GM18498 (cell line): ENCODE measurements at regions not wholly inside any gene's neighbourhood (a gene's known extent, or its start where the extent isn't known, plus 50 kb on each side); places are given as distances from the start of the nearest gene placed in this dataset.
"Not testable (repeated sequence)": the region's sequence is repeated elsewhere in the genome, so short reads cannot be mapped to it uniquely, and the experiment has no call there.

Experiments used
- ATAC-seq: cut with Tn5 transposase; IDR thresholded peaks from one replicate; pipeline ENCODE4 v1.9.1; 2021; ENCODE audit warnings: mild to moderate bottlenecking, moderate library complexity; ENCODE audit not compliant: unreplicated experiment

DNA sequence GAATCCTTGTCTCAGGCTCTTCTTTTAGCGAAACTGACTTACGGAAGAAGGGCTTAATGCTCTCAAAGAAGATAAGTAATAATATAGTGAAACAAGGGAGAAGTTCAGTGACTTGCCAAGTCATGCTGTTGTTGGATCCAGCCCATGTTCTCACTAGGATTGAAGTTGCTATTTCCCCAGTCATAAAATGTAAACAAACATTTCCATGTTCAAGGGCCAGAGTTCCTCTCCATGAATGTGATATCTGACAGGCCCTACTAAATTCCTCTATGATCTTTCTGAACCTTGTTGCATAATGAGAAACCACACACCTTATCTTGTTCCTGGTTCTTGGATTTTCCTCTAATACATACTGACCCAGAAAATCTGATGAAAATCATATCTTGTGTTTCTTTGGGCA lies 876.5 kb upstream of the B3GALT2 start:
- ATAC-seq: no peak

DNA sequence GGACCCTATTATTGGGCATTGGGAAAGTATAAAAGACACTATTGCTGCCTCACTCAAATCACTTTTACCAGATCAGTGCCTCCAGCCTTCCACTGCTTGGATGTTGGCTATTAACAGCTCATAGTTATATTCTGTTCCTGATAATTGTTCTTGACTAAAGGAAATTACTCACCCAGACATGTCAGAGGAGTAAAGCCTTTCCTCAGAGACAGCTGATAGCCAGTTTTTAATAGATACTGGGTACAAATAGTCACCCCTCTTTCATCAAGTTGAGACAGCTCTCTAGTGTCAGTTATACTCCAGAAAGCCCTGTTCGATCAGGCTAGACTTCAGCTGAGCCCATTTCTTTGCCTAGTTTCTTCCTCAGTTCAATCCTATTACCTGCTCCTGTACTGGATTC lies 876.1 kb upstream of the B3GALT2 start:
- ATAC-seq: no peak

DNA sequence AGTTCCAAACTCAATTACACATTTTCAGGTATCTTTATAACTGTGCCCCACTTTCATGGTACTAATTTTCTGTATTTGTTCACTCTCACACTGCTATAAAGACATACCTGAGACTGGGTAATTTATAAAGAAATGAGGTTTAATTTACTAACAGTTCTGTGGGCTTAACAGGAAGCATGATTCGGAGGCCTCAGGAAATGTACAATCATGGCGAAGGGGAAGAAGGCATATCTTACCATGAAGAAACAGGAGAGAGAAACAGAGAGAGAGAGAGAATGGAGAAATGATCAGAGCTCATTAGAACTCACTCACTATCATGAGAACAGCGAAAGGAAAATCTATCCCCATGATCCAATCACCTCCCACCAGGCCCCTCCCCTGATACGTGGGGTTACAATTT lies 874.1 kb upstream of the B3GALT2 start:
- no peak for ATAC-seq

DNA sequence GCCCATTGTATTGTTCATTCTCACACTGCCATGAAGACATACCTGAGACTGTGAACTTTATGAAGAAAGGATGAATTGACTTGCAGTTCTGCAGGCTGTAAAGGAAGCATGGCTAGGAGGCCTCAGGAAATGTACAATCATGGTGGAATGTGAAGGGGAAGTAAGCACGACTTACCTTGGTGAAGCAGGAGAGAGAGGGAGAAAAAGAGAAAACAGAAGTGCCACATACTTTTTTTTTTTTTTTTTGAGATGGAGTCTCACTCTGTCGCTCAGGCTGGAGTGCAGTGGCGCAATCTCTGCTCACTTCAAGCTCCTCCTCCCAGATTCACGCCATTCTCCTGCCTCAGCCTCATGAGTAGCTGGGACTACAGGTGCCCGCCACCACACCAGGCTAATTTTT lies 871.9 kb upstream of the B3GALT2 start:
- ATAC-seq: not testable (repeated sequence)

DNA sequence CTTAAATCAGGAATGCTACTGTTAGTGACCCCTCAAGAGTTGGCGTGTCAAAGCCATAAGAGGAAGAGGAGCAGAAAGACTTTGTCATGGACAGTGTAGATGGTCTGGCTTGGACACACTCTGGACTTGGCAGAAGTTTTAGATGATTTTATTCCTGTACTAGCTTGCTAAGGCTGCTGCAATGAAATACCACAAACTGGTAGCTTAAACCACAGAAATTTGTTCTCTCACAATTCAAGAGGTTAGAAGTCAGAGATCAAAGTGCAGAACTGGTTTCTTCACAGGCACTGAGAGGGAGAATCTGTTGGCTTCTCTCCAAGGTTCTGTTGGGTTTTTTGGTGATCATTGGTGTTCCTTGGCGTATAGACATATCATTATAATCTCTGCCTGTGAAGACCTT lies 869.8 kb upstream of the B3GALT2 start:
- no peak for ATAC-seq

DNA sequence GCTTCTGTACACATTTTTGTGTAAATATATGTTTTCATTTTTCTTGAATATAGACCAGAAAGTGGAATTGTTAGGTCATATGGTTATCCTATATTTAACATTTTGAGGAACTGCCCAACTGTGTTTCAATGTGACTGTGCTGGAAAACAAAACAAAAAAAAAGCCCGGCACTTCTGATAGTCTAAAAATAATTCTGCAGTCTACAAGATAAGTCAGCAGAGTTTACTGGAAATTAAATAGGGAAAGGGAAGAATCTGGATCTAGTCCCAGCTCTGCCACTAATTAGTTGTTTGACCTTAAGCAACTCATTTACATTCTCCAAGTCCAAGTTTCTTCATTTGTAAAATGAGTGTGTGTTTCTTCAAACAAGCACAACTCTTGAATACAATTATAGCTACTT lies 869.1 kb upstream of the B3GALT2 start:
- ATAC-seq: no peak

DNA sequence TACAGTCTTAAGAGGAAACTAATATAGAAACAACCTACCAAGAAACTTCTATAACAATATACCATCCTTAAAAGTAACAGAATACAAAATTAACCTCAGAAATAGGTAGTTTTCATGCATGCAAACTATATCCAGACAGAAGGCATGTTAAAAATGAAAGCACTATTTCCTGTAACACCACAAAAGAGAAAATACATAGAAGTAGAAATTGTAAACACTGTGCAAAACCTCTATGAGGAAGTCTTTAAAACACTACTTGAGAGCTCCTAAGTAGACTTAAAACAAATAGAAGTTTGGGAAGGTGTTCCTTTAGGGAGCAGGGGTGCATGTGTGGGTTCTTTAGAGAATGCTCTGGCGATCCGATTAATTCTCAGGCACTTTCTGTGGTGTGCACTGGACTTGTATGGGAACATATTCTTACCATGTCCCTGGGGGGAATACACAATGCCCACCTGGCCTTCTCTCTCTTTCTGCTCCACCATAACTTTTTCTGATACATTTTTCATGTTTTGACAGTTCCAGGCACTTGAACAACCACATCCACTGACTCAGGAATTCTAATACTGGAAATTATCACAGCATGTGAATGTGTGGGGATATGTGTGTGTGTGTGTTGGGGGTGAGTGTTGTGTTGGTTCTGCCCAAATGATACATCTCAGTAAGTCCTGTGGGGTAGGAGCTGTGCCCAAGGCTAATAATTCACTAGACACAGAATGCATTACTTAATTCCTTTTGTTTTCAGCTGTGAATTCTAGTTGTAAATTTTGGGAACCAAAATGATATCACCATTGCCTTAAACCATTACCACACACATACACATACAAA lies 866.3 kb upstream of the B3GALT2 start:
- ATAC-seq: peak; percentile 58

DNA sequence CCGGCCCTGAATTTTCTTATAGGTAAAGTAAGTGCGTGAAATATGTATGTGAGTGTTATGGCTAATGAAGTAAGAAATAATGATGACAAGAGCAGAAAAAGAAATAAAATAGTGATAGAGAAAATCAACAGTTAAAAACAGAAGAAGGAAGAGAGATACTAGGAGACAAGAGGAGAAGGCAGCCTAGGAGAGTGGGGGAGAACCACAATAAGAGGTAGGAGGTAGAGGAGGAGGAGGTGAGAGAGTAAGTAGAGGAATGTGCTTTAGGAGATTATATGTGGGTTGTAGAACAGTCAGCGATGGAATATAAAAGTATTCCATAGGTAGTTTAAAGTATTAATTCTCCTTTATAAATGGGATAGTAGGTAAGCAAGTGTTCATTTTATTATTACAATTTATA lies 861.5 kb upstream of the B3GALT2 start:
- ATAC-seq: no peak

DNA sequence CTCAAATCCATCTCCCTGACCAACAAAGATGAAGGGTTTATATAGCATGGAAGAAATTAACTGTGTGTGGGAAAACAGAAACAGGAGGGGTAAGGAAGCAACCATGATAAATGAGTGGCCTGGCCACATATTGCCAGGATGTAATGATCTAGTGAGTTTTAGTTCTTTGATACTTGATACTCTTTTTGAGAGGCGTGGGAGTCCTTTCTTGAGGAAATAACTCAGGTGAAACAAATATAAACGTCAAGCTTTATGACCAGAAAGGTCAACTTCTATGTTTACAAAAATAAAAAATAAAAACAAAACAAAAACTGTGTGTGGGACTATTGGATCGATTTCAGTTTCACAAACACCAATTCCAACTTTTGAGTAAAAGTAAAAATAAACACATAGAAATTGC lies 860.8 kb upstream of the B3GALT2 start:
- ATAC-seq: no peak

DNA sequence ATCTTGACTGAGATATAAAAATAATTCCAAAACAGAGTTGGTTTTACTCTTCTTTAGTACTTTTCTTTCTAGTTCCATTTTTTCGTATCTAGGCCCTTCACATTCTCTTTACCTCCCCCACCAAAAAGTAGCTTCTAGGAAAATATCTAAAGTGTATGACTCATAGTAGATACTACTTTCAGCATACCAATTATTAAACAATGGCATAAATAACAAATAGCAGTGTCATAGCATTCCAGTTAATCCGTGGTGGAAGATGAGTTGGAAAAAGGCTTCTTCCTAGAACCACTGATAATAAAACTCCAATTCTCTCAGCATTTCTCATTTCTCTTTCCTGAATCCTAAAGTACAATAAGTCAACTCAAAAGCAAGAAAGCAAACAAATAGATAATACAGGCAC lies 859.0 kb upstream of the B3GALT2 start:
- ATAC-seq: no peak

DNA sequence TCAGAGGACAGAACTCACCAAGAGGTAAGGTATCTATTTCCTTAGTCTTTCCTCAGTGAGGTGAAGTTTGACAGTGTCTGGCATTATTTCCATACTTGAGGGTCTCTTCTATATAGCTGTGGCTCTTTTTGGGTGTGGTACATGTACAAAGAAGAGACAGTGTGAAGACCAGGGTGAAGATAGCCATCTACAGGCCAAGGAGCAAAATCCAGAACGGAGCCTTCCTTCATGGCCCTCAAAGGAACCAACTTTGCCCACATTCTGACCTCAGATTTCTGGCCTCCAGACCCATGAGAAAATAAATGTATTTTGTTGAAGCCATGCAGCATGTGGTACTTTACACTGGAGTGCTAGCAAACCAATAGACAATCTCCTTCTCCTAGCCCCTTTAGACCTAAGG lies 858.5 kb upstream of the B3GALT2 start:
- ATAC-seq: no peak

DNA sequence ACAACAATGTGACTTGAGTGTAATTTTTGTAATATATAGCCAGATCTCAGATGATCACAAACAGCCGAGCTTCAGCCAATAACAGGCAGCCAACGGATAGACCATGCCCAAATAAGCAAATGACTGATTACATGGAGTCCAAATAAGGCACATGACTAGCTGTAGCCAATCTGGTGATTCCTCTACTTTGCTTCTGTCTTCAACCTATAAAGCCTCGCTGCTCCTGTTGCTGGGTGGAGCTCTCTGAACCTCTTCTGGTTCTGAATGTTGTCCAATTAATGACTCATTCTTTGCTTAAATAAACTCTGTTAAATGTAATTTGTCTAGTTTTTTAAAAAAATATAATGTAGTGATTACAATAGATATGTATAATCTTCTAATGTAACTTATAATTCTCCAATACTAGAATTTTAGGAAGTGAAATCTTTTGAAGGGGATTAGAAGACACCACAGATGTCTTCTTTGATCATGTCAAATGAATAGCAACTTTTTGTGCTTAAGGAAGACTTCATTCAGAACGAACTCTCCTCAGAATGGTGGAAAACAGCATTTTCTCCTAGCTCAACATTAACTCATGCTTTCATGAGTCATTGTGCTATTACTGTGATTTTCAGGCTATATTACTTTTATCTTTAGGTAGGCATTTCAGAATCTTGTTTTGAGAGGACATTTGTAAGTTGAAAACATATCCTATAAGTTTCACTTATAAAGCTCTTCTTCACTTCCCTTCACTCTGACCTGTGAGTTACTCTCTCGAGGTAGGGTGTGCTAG lies 857.8 kb upstream of the B3GALT2 start:
- no peak for ATAC-seq

DNA sequence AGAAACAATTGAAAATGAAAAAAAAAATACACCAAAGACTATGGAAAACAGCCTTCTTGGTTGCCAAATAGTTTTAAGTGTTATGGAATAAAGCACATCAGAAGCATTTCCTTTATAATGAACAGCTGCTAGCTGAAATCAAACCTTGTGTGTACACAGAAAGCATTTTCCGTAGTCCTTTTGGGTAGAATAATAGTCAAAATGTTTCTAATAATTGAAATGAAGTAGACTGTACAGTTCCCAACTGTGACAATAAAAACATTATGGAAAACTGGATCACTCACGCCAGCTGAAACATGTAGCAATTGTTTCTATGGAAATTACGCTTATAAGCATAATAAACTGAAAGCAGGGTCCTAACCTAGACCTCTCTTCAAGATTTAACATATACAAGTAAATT lies 856.3 kb upstream of the B3GALT2 start:
- ATAC-seq: no peak

DNA sequence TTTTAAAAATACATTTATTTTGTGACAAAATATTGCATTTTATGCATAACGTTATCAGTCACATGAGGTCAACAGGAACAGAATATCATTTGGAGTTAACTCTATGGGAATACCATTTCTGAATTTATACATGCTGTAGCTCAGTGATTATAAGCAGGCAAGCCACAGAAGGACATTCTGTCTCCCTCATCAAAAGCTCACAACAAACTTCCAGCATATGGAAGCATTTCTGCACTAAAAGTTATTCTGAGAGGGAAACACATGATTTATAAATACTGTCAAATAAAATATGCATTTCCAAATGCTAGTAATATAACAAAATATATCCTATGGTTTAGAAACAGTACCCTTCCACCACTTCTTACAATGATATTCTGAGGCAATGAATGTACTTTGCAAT lies 854.1 kb upstream of the B3GALT2 start:
- no peak for ATAC-seq

DNA sequence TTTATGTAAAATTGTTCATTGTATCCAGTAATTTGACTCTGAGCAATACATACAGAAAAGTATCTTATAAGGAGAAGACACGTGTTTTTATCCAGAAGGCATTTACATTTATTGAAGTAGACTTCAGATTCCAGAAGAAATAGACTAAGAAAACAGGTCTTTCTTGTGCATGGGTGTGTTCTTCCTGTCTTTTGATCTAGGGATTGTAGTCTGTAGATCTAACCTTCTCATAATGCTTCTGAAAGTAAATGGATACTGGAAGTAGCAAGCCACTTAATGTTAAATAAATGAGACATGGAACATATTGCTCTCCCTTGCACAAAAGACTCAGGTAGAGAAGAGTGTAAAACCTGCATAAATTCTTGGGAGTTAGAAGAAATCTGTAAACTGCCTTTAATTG lies 853.2 kb upstream of the B3GALT2 start:
- no peak for ATAC-seq

DNA sequence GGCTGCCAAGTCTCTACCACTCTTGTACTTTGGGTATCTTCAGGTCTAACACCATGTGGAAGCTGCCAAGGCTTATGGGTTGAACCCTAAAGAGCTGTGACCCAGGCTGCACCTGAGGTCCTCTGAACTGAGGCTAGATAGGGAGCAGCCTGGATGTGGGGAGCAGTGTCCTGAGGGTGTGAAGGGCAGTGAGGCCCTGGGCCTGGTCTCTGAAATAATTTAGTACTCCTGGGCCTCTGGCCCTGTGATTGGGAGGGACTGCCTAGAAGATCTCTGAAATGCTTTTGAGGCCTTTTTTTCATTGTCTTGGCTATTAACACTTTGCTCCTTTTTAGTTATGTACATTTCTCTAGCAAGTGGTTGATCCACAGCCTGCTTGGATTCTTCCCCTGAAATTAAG lies 847.2 kb upstream of the B3GALT2 start:
- ATAC-seq: no peak

DNA sequence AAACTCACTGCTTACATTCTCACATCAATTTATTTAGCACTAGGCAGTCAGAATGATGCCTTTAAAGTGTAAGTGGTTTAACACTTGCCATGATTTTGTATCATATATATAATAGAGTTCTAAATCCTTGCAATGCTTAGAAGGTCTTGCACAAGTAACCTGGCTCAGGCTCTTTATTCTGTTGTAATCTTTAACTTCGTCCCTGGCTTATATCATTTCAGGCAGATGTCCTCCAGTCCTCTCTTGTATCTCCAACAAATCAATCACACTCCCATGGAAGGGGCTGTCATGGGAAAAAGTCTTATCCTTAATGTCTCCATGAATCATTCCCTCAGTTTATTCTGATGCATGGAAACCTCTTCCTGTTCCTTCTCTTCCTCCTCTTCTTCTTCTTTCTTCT lies 841.6 kb upstream of the B3GALT2 start:
- no peak for ATAC-seq

DNA sequence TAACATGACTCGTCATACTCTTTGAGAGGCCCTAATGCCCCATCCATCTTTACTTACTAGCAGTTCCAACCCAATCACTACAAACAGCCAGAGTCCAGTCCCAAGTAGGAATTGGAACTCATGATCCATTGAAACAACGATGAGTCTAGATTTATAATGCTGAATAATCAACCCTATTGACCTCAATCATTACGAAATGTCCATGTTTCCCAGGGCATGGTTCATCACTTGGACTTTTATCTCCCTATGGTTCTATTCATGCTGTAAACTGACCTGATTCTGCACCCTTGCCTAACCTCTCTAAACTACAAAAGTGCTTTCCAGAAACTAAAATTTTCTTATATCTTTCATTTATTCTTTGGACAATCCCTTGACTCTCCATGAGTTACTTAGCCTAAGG lies 840.0 kb upstream of the B3GALT2 start:
- ATAC-seq: no peak

DNA sequence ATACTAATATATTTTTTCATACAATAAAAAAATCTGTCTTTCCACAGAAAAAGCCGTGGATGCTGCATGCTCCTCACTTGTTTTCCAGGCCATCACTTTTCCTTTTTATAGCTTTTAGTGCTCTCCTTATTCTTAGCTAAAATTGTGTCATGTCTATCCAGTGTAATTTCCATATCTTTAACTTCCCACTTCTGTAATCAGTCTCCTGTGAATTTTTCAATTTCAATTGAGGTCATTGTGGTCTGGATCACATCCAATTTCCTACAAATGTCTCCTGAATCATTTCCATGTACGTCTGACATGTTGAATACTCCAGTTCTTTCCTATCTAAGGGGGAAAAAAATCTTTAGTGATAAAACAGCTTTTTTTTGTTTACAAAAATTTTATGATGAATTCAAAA lies 838.2 kb upstream of the B3GALT2 start:
- ATAC-seq: no peak

DNA sequence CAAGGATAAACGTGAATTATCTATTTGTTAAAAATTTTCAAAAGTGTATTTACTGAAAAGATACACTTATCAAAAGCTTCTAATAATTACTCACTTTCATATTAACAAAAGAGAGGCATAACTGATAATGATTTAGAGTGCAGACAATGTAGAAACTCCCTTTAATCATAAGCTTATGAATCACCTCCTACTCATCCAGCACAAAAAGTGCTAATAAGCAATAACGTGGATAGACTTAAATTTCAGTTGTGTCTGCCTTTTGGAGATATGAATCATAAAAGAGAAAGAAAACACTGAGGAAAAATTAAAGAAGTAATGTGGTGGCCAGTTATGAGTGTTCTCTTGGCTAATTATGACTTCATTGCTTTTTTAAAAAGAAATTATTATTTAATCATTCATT lies 827.6 kb upstream of the B3GALT2 start:
- ATAC-seq: no peak

DNA sequence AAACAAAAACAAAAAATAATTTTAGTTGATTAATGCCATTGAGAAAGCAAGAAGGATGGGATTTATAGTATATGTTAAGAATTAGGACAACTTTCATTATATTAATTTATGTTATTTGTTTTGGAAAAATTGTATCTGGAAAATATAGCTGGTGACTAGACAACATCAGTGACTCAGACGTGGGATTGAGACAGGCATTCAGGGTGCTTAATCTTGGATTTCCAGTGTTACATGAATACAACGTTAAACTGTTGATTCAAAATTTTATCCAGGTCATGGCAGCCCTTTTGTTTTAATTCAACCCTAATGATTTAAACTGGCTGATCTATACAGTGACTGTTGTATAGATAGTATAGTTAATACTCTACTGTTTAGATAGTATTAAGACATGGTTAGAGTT lies 827.1 kb upstream of the B3GALT2 start:
- no peak for ATAC-seq

DNA sequence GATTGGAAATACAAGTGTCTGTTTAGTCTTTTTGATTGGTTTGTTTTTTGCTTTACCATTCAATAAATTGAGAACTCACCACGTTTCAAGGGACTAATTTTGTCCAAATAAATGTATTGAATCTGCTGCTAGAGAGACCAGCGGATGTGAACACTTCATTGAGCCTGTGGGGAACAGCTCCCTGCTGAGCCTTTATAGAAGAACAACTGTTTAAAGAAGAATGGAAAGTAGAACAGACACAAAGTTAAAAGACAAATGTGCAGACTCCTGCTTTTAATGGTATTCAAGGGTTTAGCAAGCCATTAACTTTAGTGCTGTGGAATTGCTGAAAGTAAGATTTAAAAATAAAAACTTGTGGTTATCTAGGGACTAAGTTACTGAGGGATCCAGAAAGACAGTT lies 817.7 kb upstream of the B3GALT2 start:
- ATAC-seq: no peak
